ENCODE measurements at regions not wholly inside any gene's neighbourhood (a gene's known extent, or its start where the extent isn't known, plus 50 kb on each side); places are given as distances from the start of the nearest gene placed in this dataset.
"Not testable (repeated sequence)": the region's sequence is repeated elsewhere in the genome, so short reads cannot be mapped to it uniquely, and the experiment has no call there.

- TF ChIP-seq CTCF (IDR thresholded peaks at IDR 0.05; ENCODE audit: low read depth, low read length, poor library complexity, severe bottlenecking); EZH2phosphoT487 (IDR thresholded peaks at IDR 0.05; ENCODE audit: borderline replicate concordance, low read length): not testable (repeated sequence)
These were observed 1006.2 kb upstream of the KCND2 start for GRCh38 chr7:119266790-119267189.

All from DOHH2 (cell line).